ENCODE measurements at regions not wholly inside any gene's neighbourhood (a gene's known extent, or its start where the extent isn't known, plus 50 kb on each side); places are given as distances from the start of the nearest gene placed in this dataset.
"Not testable (repeated sequence)": the region's sequence is repeated elsewhere in the genome, so short reads cannot be mapped to it uniquely, and the experiment has no call there.

- Histone ChIP-seq H3K23ac (ENCODE audit: low read depth, low read length, poor library complexity) (no peak overlapping the region), H3K4me3 (ENCODE audit: low read length in 2 of 2) (no peak overlapping the region), H3K27me3 (ENCODE audit: control insufficient read depth in 3 of 3, insufficient read depth in 3 of 3, low read depth in 1 of 3, low read length in 3 of 3) (no peaks in the 10 kb centered on the region), H2BK120ac (ENCODE audit: low read depth, low read length) (no peak overlapping the region), H2AK5ac (ENCODE audit: low read depth, low read length) (no peak overlapping the region), H3K14ac (ENCODE audit: low read length) (no peak overlapping the region), H3K4me1 (ENCODE audit: control insufficient read depth in 2 of 2, insufficient read depth in 1 of 2, low read depth in 1 of 2, low read length in 2 of 2) (no peaks in the 10 kb centered on the region), H2BK5ac (ENCODE audit: low read length) (no peak overlapping the region), H3K9me3 (replicated peaks in 1 of 2; ENCODE audit: control insufficient read depth in 2 of 2, insufficient read depth in 1 of 2, low read depth in 1 of 2, low read length in 2 of 2) (no peaks in the 10 kb centered on the region), H2BK15ac (ENCODE audit: low read length) (no peak overlapping the region), H3K4ac (ENCODE audit: low read length) (no peak overlapping the region), H3K79me1 (ENCODE audit: low read depth, low read length) (no peaks in the 10 kb centered on the region), H3K4me2 (ENCODE audit: insufficient read depth, low read length, poor library complexity, severe bottlenecking) (no peak overlapping the region), H2AFZ (ENCODE audit: low read length) (no peak overlapping the region), H2BK12ac (ENCODE audit: low read length) (no peak overlapping the region), H3K18ac (ENCODE audit: low read length) (no peak overlapping the region), H3K27ac (replicated peaks; ENCODE audit: low read length) (no peak overlapping the region), H4K91ac (ENCODE audit: low read depth, low read length, poor library complexity) (no peak overlapping the region), H3K36me3 (replicated peaks in 1 of 2; ENCODE audit: control insufficient read depth in 2 of 2, insufficient read depth in 2 of 2, low read length in 2 of 2) (no peaks in the 10 kb centered on the region), H3K9ac (ENCODE audit: low read depth, low read length, poor library complexity) (no peak overlapping the region), H4K8ac (ENCODE audit: low read depth, low read length) (no peak overlapping the region)
- no peak for DNase-seq (ENCODE audit: low spot score)
- WGBS, 2 donors (ENCODE audit: extremely low coverage in 2 of 2, insufficient read length in 2 of 2, insufficient replicate concordance in 1 of 2), result no CpG with 5 or more reads among the region's 11 CpGs
Observed at GRCh38 chr10:22133749-22134624, 83.8 kb downstream of the EBLN1 start.

DNA sequence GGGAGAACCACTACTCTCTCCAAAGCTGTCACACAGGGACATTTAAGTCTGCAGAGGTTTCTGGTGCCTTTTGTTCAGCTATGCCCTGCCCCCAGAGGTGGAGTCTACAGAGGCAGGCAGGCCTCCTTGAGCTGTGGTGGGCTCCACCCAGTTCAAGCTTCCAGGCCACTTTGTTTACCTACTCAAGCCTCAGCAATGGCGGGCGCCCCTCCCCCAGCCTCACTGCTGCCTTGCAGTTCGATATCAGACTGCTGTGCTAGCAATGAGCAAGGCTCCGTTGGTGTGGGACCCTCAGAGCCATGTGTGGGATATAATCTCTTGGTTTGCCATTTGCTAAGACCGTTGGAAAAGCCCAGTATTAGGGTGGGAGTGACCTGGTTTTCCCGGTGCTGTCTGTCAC is 87.0 kb downstream of the EBLN1 start:
- not testable (repeated sequence) for H3K4me2 ChIP-seq (ENCODE audit: insufficient read depth, low read length, poor library complexity, severe bottlenecking); H4K91ac ChIP-seq (ENCODE audit: low read depth, low read length, poor library complexity); H3K9ac ChIP-seq (ENCODE audit: low read depth, low read length, poor library complexity); H3K4me3 ChIP-seq (ENCODE audit: low read length in 2 of 2); H3K27ac ChIP-seq (replicated peaks; ENCODE audit: low read length); H3K23ac ChIP-seq (ENCODE audit: low read depth, low read length, poor library complexity); H3K36me3 ChIP-seq (replicated peaks in 1 of 2; ENCODE audit: control insufficient read depth in 2 of 2, insufficient read depth in 2 of 2, low read length in 2 of 2); H3K18ac ChIP-seq (ENCODE audit: low read length); H3K9me3 ChIP-seq (replicated peaks in 1 of 2; ENCODE audit: control insufficient read depth in 2 of 2, insufficient read depth in 1 of 2, low read depth in 1 of 2, low read length in 2 of 2); H3K4ac ChIP-seq (ENCODE audit: low read length); H4K8ac ChIP-seq (ENCODE audit: low read depth, low read length); H3K14ac ChIP-seq (ENCODE audit: low read length); H3K27me3 ChIP-seq (ENCODE audit: control insufficient read depth in 3 of 3, insufficient read depth in 3 of 3, low read depth in 1 of 3, low read length in 3 of 3); H2BK120ac ChIP-seq (ENCODE audit: low read depth, low read length); H2AK5ac ChIP-seq (ENCODE audit: low read depth, low read length); H2BK12ac ChIP-seq (ENCODE audit: low read length); H2BK5ac ChIP-seq (ENCODE audit: low read length); H2BK15ac ChIP-seq (ENCODE audit: low read length); DNase-seq (ENCODE audit: low spot score); H3K4me1 ChIP-seq (ENCODE audit: control insufficient read depth in 2 of 2, insufficient read depth in 1 of 2, low read depth in 1 of 2, low read length in 2 of 2); H3K79me1 ChIP-seq (ENCODE audit: low read depth, low read length)
- WGBS, 2 donors (ENCODE audit: extremely low coverage in 2 of 2, insufficient read length in 2 of 2, insufficient replicate concordance in 1 of 2), result no CpG with 5 or more reads among the region's 6 CpGs
- peak overlapping the region; percentile 41 for H2AFZ ChIP-seq (ENCODE audit: low read length)

- H3K9me3 ChIP-seq (replicated peaks in 1 of 2; ENCODE audit: control insufficient read depth in 2 of 2, insufficient read depth in 1 of 2, low read depth in 1 of 2, low read length in 2 of 2); H3K27me3 ChIP-seq (ENCODE audit: control insufficient read depth in 3 of 3, insufficient read depth in 3 of 3, low read depth in 1 of 3, low read length in 3 of 3); H4K8ac ChIP-seq (ENCODE audit: low read depth, low read length); H3K14ac ChIP-seq (ENCODE audit: low read length); H2AK5ac ChIP-seq (ENCODE audit: low read depth, low read length); DNase-seq (ENCODE audit: low spot score); H4K91ac ChIP-seq (ENCODE audit: low read depth, low read length, poor library complexity); H3K9ac ChIP-seq (ENCODE audit: low read depth, low read length, poor library complexity); H2BK12ac ChIP-seq (ENCODE audit: low read length); H3K27ac ChIP-seq (replicated peaks; ENCODE audit: low read length); H3K23ac ChIP-seq (ENCODE audit: low read depth, low read length, poor library complexity); H2BK120ac ChIP-seq (ENCODE audit: low read depth, low read length); H3K4me1 ChIP-seq (ENCODE audit: control insufficient read depth in 2 of 2, insufficient read depth in 1 of 2, low read depth in 1 of 2, low read length in 2 of 2); H3K4me2 ChIP-seq (ENCODE audit: insufficient read depth, low read length, poor library complexity, severe bottlenecking); H3K79me1 ChIP-seq (ENCODE audit: low read depth, low read length); H3K18ac ChIP-seq (ENCODE audit: low read length); H2BK5ac ChIP-seq (ENCODE audit: low read length); H3K36me3 ChIP-seq (replicated peaks in 1 of 2; ENCODE audit: control insufficient read depth in 2 of 2, insufficient read depth in 2 of 2, low read length in 2 of 2); H2BK15ac ChIP-seq (ENCODE audit: low read length); H3K4ac ChIP-seq (ENCODE audit: low read length); H3K4me3 ChIP-seq (ENCODE audit: low read length in 2 of 2): not testable (repeated sequence)
- H2AFZ ChIP-seq (ENCODE audit: low read length), result peak overlapping the region; percentile 74
- WGBS, 2 donors (ENCODE audit: extremely low coverage in 2 of 2, insufficient read length in 2 of 2, insufficient replicate concordance in 1 of 2), result no CpG with 5 or more reads among the region's 22 CpGs
Observed at GRCh38 chr10:22129612-22130011, 88.2 kb downstream of the EBLN1 start.

- H3K4ac ChIP-seq (ENCODE audit: low read length); H3K9ac ChIP-seq (ENCODE audit: low read depth, low read length, poor library complexity); H3K14ac ChIP-seq (ENCODE audit: low read length); H2BK5ac ChIP-seq (ENCODE audit: low read length); H3K27me3 ChIP-seq (ENCODE audit: control insufficient read depth in 3 of 3, insufficient read depth in 3 of 3, low read depth in 1 of 3, low read length in 3 of 3); H3K27ac ChIP-seq (replicated peaks; ENCODE audit: low read length); H2BK120ac ChIP-seq (ENCODE audit: low read depth, low read length); H3K79me1 ChIP-seq (ENCODE audit: low read depth, low read length); H3K4me1 ChIP-seq (ENCODE audit: control insufficient read depth in 2 of 2, insufficient read depth in 1 of 2, low read depth in 1 of 2, low read length in 2 of 2); H2AFZ ChIP-seq (ENCODE audit: low read length); H3K36me3 ChIP-seq (replicated peaks in 1 of 2; ENCODE audit: control insufficient read depth in 2 of 2, insufficient read depth in 2 of 2, low read length in 2 of 2); H4K91ac ChIP-seq (ENCODE audit: low read depth, low read length, poor library complexity); DNase-seq (ENCODE audit: low spot score); H2AK5ac ChIP-seq (ENCODE audit: low read depth, low read length); H3K9me3 ChIP-seq (replicated peaks in 1 of 2; ENCODE audit: control insufficient read depth in 2 of 2, insufficient read depth in 1 of 2, low read depth in 1 of 2, low read length in 2 of 2); H4K8ac ChIP-seq (ENCODE audit: low read depth, low read length); H2BK15ac ChIP-seq (ENCODE audit: low read length); H3K4me2 ChIP-seq (ENCODE audit: insufficient read depth, low read length, poor library complexity, severe bottlenecking); H2BK12ac ChIP-seq (ENCODE audit: low read length); H3K23ac ChIP-seq (ENCODE audit: low read depth, low read length, poor library complexity); H3K18ac ChIP-seq (ENCODE audit: low read length); H3K4me3 ChIP-seq (ENCODE audit: low read length in 2 of 2): not testable (repeated sequence)
- no CpG with 5 or more reads among the region's 3 CpGs for WGBS, 2 donors (ENCODE audit: extremely low coverage in 2 of 2, insufficient read length in 2 of 2, insufficient replicate concordance in 1 of 2)
Observed at GRCh38 chr10:22121181-22121580, 96.6 kb downstream of the EBLN1 start.
